ENCODE measurements at regions not wholly inside any gene's neighbourhood (a gene's known extent, or its start where the extent isn't known, plus 50 kb on each side); places are given as distances from the start of the nearest gene placed in this dataset.
"Not testable (repeated sequence)": the region's sequence is repeated elsewhere in the genome, so short reads cannot be mapped to it uniquely, and the experiment has no call there.

- peak; percentile 89 for DNase-seq
Measured at GRCh38 chr11:126149759-126150625, 61.5 kb downstream of the RPUSD4 start.

DNA sequence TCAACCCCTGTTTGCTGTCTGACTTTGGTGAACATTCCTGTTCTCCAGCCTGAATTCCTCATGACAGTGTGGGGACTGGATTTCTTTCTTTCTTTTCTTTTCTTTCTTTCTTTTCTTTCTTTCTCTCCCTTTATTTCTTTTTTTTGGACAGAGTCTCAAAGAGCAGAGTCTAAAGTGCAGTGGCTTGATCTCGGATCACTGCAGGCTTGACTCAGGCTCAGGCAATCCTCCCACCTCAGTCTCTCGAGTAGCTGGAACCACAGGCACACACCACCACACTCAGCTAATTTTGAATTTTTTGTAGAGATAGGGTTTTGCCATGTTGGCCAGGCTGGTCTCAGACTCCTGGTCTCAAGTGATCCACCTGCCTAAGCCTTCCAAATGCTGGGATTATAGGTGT, 63.1 kb downstream of the RPUSD4 start:
- DNase-seq = no peak

DNA sequence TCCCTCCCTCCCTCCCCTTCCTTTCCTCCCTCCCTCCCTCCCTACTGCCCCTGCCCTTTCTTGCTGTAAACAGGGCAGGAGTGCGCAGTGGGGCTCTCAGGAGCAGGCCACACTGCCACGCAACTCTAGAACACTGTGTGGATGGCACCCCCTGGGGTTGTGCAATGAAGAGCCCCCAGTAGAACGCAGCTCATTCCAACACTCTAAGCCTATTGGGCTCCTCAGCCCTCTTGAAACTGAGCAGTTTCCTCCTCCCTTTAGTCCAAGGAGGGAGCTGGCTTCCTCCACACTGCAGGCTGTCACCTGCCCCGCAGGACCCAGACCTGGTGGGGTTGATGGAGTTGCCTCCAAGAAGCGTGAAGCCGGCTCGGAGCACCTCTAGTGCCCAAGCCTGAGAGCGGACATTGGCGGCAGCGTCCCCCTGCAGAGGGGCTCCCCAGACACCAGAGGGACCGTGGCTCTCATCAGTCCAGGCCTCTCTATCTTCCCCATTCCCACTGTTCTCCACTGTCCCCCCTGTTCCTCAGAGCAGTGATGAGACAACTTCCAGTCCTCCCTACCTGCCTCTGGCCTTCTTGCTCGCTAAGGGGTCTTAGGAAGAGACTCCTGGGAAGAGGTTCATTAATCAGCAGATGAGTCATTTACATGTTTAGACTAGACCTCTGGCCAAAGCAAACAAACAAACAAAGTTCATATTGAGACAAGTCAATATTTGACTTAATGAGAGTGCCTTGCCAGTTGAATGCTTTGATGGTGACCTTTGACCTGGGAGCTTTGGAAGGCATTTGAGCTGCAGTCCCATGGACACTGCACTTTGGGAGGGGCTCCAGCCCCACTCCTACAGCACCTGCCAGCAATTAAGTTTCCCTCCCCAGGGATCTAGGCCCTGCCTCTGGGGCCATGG, 64.0 kb downstream of the RPUSD4 start:
- peak; percentile 9 for DNase-seq

DNA sequence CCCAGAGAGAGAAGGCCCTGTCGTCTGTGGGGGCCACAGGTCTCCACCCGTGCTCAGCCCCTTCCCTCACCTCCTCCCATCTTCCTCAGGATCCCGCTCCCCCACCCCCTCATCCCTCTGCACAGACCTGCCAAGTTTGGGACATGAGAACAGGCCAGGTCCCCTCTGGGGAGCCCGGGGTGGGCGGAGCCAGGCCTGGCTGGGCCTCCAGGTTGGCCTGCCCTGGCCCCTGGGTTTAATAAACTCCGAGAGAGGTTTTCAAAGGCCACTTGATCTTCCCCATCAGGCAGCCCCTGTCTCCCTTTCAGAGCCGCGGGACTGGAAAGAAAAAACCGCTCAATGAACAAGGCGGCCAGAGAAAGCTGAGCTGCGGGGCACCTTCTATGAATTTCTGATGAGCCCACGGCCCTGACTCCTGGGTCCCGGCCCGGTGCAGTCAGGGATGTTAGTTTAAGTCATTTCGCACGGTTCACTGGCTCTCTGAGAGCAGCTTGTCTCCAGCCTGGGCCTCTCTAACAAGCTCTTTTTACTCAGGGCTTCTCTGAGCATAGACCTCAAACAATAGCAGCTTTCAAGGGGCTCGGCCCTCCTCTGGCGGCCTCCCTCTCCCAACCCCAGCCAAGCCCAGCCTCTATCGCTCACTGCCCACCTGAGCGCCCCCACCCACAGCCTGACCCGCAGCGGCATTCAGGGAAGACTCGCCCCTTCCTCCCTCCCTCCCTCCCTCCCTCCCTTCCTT, 64.8 kb downstream of the RPUSD4 start:
- peak; percentile 60 for DNase-seq

- peak; percentile 0 for DNase-seq
Measured at GRCh38 chr11:126145954-126146353, 65.5 kb downstream of the RPUSD4 start.

DNA sequence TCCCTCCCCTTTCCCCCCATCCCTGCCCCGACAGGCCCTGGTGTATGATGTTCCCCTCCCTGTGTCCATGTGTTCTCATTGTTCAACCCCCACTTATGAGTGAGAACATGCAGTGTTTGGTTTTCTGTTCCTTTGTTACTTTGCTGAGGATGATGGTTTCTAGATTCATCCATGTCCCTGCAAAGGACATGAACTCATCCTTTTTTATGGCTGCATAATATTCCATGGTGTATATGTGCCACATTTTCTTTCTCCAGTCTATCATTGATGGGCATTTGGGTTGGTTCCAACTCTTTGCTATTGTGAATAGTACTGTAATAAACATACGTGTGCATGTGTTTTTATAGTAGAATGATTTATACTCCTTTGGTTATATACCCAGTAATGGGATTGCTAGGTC, 68.0 kb downstream of the RPUSD4 start:
- not testable (repeated sequence) for DNase-seq

DNA sequence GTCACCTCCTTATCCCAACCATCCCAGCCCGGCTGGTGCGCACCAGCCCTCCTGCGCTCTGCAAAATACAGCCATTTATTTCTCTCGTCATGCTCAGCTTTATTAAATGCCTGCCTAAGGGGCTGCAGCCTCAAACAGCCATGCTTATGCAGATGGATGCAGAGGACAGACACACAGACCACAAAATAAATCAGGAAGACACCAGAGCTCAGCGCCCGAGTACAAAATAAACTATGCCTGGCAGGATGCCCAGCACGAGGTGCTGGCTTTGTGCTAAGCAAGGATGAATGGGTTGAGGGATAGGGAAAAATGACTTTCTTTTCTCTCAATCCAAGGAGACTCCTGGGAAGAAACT, 70.5 kb downstream of the RPUSD4 start:
- DNase-seq = peak; percentile 85

DNA sequence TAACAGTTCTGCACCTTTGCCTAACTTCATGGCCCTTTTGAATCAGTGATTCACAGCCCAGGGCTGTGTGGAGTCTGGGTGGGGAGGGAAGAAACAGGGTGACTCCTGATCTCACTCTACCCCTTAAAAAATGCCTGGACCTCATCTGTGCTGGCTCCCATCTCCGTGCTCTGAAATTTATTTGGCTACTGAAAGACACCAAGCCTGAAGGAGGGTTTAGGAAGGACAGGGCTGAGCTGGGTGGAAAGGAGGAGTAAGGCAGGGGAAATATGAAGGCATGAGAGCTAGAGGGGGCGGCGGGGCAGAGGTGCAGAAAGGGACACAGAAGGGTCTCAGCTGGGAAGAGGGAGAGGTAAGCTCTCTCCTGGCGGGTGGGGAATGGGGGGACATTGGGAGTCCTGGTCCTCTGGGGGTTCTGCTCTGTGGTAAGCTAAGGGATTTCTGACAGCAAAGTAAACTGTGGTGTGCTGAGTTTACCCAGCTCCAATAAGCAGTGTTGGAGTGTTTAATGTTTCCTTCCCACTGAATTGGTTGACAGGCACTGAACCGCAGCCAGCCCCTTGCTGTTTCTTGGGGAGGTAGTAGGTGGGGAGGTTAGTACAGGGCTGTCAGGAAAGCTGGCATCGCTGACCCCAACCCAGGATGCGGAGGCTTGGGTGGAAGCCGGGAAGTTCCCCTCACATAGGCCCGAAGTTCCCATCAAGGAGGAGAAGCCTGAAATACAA, 71.1 kb downstream of the RPUSD4 start:
- DNase-seq = peak; percentile 55

DNA sequence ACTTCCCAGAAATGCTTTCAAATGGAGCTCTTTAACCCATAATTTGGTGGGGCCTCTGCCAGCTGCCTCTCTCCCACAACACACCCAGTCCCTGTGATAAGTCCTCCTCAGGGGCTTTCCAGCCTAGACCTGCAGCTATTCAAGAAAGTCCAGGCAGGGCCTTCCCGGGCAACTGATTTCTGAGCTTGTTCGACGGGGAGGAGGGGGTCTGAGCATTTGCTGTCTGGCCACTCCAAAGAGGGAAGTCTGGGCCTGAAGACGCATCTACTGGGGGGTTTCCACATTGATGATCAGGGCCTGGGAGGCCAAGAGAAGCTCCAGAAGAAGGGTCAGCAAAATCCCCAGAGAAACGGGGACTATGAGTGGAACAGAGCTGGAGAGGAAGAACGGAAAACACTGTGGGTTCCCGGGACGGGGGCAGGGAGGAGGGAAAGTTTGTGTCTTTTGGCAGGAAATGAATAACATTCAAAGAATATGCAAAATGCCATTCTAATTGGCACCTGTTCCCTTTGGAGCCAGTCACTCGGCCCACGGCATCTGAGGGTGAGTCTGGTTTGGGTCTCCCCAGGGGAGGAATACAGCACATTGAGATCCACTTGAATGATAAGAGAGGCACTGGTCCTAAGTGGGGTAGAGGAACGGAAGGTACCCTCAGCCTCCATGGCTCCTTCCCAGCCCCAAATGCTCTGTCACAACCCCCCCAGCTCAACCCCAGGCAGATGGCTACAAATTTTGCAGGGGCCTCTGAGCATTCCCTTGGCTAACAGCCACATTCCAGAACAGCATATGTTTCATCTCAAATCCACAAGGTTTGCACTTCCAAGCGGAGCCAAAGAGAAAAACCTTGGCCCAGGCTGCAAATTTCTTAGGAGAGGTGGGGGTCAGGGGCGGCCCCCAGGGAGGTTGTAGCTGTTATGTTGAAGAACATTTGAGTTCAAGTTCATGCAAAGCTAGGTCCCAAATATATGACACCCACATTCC, 72.0 kb downstream of the RPUSD4 start:
- DNase-seq = peak; percentile 94

DNA sequence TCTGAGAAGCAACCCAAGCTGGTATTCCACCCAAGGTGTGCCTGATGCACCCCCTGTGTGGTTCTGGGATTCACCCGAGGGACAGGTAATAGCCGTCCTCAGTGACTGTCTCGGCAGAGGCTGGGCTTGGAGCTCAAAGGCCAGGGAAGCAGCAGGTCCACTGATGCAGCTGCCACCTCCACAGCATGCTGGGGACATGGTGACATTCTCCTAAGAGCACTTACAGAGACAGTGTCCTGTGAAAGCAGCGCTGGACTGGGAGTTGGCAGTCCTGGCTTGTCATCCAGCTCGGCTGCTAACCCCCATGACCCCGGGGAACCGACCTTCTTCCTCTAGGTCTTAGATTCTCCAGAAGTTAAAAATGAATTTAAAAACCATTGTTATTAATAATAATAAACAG, 72.8 kb downstream of the RPUSD4 start:
- no peak for DNase-seq

DNA sequence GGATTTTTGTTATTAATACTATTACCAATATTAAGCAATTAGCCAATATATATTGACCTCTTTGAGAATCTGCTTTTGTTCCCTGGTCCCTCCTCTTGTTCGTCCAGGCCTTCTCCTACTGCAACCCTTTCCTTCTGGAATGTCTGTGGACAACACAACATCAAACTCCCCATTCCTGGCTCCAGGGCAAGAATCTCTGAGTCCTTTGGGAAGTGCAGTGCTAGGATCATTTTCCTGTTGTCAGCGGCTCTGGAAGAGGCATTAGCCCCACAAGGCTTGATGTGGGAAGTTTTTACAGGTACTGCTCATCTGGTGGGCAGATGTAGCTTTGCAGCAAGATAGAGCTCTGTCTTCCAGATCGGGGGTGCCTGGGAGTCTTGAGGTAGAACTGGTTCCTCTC, 74.3 kb downstream of the RPUSD4 start:
- peak; percentile 48 for DNase-seq

GRCh38 chr11:126136507-126136906, 73.8 kb upstream of the CDON start:
- peak; percentile 73 for DNase-seq

DNA sequence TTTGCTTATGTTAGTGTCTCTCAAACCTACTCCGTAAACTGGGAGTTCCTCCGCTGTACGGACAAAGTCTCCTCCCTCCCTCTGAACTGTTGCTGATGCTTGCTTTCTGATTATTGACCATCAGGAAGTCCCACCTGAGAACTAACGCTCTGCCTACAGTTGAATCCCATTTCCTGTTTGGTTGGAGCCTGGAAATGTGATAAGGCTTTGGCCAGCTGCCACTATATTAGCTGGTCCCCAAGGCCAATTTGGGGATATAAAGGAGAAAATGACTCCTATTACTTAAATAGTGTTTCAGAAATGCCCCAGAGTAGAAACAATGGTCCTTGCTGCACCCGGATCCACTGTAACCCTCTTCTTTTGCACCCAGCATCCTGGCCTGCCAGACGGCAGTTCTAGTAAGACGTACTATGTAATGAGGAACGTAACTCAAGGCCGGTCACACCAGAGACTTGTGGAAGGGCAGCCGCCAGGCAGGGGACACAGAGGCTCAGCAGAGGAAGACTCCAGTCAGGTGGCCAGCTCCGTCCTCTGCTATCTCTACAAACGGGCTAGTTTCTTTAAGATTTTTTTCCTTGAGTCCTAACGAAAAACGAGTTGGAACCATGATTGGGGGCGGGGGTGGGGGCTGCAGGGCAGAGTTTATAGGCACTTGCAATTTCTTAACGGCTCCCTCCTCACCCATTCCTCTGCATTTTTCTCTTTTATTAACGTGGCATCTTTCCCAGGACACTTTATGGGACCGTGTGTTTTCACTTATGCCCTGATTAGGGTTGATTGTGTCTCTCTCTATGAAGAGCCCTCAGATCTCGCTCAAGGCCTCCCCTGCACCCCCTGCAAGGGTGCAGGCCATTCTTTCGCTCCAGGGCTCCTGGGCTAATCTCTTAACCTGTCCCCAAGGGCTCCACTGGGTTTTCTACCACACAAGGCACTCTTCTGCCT, 72.8 kb upstream of the CDON start:
- no peak for DNase-seq

DNA sequence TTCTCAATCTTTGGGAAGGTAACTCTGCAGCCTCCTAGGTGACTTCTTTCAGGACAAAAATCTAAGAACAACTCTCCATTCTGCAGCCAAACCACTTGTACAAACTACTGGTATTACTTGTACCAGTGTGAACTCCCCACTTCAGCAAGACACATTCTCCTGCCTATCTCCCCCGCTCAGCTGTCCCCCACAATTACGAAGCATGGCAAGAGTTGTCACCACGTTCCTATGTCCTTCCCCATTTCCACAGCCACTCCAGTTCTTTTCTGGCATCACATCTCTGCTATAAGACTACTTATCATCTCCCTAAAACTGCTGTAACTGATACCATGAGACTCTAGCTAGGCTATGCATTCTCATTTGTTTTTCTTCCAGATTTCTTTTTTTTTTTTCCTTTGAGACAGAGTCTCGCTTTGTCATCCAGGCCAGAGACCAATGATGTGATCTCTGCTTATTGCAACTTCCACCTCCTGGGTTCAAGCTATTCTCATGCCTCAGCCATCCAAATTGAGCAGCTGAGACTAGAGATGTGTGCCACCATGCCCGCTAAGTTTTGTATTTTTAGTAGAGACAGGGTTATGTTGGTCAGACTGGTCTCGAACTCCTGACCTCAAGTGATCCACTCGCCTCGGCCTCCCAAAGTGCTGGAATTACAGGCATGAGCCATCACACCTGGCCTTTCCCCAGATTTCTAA, 71.9 kb upstream of the CDON start:
- DNase-seq = peak; percentile 90

- DNase-seq = peak; percentile 86
Measured at GRCh38 chr11:126133901-126134300, 71.2 kb upstream of the CDON start.

DNA sequence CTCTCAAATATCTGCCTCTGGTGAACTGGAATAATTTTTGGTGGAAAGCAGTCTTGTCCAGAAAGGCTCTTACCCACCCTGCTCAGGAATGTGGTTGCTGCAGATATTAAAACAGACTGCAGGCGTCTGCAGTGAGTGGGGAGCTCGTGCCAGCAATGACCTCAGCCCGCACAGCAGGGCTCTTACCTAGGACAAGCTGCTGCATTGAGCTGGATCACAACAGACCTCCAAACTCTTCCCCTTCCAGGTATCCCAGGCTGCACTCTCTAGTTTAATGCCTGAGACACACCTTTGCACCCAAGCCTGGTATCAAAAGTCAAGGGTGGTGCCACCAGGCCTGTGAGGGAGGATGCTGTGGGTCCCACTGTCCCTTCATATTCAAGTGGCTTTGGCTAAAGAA, 69.7 kb upstream of the CDON start:
- peak; percentile 80 for DNase-seq

GRCh38 chr11:126130781-126131180, 68.1 kb upstream of the CDON start:
- DNase-seq = not testable (repeated sequence)

GRCh38 chr11:126129727-126130671, 67.3 kb upstream of the CDON start:
- DNase-seq = peak; percentile 87

Measured in tongue (tissue), 1 donor.